Embryonic facial prominence (tissue), 1 donor: ENCODE measurements at regions not wholly inside any gene's neighbourhood (a gene's known extent, or its start where the extent isn't known, plus 50 kb on each side); places are given as distances from the start of the nearest gene placed in this dataset.

ENCODE experiments used
- DNase-seq: peaks from one replicate; pipeline ENCODE4 v3.0.0-alpha.2; 2016; ENCODE audit errors: extremely low spot score

DNA sequence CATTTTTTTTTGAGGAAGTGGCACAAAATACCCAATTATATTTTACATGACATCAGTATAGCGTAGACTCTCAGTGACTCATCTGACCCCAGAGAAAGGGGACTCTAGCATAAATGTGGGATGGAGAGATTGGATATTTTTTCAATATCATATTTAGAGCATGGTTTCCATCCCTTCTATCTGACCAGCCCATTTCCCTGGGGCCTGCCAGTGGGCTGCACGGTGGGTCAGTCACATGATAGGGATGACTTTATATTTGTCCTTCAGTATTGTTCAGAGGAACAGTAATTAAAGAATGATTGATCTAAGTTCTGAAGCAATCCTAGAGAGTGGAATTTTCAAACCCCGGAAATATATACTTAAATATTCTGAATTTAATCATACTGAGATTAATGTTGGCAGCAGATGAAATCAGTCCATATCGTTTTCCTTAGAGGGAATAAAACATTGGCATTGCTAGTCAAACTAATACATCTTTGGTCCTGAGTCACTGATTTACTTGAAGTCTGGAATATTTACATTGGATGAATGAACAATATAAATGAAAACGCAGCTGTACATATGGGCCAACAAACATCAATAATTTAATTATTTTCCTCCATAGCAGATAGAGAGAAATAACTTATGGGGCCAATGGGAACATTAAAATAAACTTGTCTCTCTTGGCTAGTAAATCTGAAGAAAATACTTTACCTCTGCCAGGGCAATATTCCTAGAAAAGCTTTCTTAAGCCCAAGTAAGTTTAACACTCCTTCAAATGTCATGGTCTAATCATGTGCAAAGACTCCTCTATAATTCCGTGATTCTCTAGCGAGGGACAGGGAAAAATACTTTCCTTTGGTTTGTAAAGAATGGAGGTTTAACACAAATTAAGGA lies 563.6 kb upstream of the PKDCC start:
- no peak for DNase-seq

GRCh38 chr2:41484858-41485234 lies 563.0 kb upstream of the PKDCC start:
- DNase-seq: no peak

- no peak for DNase-seq
These were observed 560.9 kb upstream of the PKDCC start for GRCh38 chr2:41486948-41487347.

- DNase-seq: no peak
These were observed 558.9 kb upstream of the PKDCC start for GRCh38 chr2:41488888-41489287.

- no peak for DNase-seq
These were observed 558.2 kb upstream of the PKDCC start for GRCh38 chr2:41489638-41490037.

GRCh38 chr2:41495050-41495449 lies 552.8 kb upstream of the PKDCC start:
- DNase-seq: no peak

- DNase-seq: no peak
These were observed 550.9 kb upstream of the PKDCC start for GRCh38 chr2:41496908-41497307.

DNA sequence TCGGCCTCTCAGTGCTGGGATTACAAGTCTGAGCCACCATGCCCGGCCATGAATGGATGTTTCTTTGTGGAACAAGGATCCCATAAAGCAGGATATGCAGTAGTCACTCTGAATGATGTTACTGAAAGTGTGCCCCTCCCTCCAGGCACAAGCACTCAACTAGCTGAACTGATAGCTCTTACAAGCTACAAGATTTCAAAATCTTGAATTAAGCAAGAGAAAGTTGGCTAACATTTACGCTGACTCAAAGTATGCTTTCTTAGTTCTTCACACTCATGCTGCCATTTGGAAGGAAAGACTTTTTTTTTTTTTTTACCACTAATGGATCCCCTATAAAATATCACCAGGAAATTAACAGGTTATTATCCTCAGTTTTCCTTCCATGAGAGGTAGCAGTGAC lies 549.0 kb upstream of the PKDCC start:
- no peak for DNase-seq

- DNase-seq: no peak
These were observed 546.9 kb upstream of the PKDCC start for GRCh38 chr2:41500895-41501294.

DNA sequence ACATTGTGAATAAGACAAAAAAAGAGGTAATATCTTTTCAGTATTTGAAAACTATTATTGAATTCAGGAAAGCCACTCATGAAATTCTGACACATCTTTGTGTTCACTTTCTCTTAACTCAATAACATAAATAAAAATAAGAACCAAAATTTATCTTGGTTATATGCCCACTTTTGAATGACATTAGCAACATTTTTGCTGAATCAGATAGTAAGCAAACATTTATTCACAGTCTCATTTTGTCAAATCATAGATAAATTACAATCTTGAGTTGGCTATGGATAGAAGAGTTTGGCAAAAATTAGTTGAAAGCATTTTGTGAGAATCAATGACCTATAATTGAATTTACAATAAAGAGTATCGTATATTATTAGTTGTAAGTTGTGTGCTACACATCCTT lies 545.1 kb upstream of the PKDCC start:
- DNase-seq: no peak

- no peak for DNase-seq
These were observed 543.3 kb upstream of the PKDCC start for GRCh38 chr2:41504532-41504931.

DNA sequence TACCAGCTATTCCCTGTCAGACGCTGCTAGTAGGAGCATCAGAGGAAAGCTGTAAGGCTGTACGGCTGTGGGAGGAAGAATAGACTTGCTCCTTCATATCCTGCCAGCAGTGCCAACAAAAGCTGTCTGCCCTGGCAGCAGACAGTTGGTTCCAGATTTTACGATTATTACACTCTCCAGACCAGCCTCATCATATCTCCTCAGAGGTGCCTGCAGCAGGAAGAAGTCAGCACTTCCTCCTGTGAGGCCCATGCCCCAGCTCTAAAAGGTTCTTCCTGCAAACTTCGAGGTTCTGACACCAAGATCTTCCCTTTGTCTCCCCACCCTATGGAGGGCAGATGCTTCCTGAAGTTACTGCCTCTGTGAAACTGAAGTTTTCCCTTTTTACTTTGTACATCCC lies 537.7 kb upstream of the PKDCC start:
- DNase-seq: no peak

GRCh38 chr2:41521211-41521610 lies 526.6 kb upstream of the PKDCC start:
- no peak for DNase-seq

DNA sequence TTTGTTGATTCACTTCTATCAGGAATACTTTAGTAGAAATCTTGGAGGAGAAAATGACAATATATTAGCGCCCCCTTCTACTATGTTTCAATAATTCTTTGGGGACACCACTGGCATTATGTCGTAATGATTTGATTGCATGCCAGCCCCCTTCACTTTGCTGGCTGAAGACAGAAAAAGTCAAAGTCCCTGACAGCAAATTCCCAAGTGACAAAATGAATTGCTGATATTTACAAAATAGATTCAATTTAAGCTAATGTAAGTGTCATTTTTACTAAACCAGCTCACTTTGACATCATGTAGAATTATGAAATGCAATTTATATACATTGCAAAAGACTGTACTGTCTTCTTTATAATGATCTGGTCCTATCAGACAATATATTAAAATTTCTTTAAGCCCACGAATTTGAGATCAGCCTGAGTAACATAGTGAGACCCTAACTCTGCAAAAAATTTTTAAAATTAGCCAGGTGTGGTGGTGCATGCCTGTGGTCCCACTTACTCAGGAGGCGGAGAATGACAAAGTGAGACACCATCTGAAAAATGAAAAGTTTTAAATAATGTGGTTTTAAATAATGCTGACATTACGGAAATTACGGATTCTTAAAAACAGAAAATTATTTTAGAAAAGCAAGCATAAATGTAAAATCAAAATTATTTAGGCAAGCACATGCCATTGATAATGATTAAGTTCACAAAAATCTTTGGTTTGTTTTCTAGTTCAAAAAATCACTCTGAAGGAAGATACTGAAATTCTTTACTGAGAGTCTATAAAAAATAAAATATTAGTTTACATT lies 520.1 kb upstream of the PKDCC start:
- no peak for DNase-seq

- no peak for DNase-seq
These were observed 512.2 kb upstream of the PKDCC start for GRCh38 chr2:41535575-41535974.

- DNase-seq: no peak
These were observed 507.4 kb upstream of the PKDCC start for GRCh38 chr2:41540272-41540998.

- no peak for DNase-seq
These were observed 504.1 kb upstream of the PKDCC start for GRCh38 chr2:41543726-41544125.

DNA sequence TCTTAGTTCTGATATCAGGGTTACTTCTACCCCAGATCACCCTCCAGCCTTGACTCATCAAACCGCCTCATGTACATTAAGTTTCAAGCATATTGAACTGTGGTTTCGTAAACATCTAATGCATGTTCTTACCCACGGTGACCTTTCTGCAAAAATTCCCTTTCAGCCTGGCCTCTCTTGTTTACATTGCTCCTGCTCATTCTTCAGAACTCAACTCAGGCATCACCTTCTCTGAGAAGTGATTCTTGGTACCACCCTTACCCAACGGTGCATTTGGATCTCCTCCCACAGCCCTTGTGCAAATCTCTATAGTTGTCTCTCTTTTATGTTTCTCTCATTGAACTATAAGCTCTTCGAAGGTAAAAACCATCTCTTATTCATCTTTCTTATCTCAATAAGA lies 503.1 kb upstream of the PKDCC start:
- DNase-seq: no peak

DNA sequence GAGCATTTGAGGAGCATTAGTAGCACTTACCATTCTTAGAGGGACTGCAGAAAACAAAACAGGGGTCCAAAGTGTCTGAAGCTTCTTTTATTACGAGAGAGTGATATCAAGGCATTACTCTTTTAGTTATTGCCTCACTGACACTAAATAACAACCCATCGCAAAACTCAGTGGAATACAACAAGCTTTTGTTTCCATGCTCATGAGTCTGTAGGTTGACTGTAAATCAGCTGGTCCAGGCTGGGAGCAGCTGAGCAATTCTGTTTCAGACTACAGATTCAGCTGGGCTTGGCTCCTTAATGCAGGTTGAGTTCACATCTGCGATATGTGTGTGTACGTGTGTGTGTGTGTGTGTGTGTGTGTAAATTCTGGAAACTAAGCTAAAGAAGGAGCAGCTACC lies 501.8 kb upstream of the PKDCC start:
- DNase-seq: no peak

- DNase-seq: no peak
These were observed 479.2 kb upstream of the PKDCC start for GRCh38 chr2:41568648-41569047.

DNA sequence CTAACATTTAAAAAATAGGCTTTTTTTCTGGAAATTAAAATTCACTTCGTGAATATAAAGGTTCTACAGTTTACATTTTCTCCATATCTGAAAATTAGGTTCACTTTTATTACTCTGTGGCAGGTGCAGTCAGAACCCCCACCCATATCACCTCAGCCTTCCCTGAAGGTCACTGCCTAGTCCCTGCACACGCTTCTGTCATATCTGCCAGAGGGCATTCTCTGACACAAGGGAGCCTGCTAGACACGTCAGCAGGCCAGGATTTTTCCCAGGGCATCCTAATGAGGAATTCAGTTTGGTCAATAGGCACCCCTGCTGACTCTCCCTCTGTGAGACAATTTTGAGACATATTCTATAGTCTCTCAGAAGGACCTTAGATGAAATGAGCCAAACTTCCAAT lies 475.7 kb upstream of the PKDCC start:
- no peak for DNase-seq

GRCh38 chr2:41576423-41576822 lies 471.4 kb upstream of the PKDCC start:
- no peak for DNase-seq

- DNase-seq: no peak
These were observed 468.0 kb upstream of the PKDCC start for GRCh38 chr2:41579806-41580205.
